WTC11 (cell line): ENCODE measurements at regions not wholly inside any gene's neighbourhood (a gene's known extent, or its start where the extent isn't known, plus 50 kb on each side); places are given as distances from the start of the nearest gene placed in this dataset.

Experiments used
- ATAC-seq: fragments of 200-7000 bp; cut with Tn5 transposase; 2 replicates; pipeline ENCODE4 v1.10.0; 2021; ENCODE audit warnings: mild to moderate bottlenecking, moderate library complexity
- CTCF ChIA-PET: fragments of 300-600 bp; sonication (Branson Sonifier 250); formaldehyde crosslinking; loops from one replicate; lab custom pipeline; 2021; ENCODE audit warnings: antibody characterized with exemption; lab: Charles Lee
- POLR2A ChIA-PET: fragments of 350-600 bp; sonication (Branson Sonifier 250); formaldehyde crosslinking; loops from one replicate; lab custom pipeline; 2021; ENCODE audit warnings: antibody characterized with exemption; lab: Charles Lee
- DNase-seq: peaks from one replicate; pipeline ENCODE4 v3.0.0; 2021; ENCODE audit warnings: low spot score
- H3K27ac Mint-ChIP-seq: 2 replicates; pipeline ENCODE4 v1.8.0; 2021; ENCODE audit warnings: mixed read lengths
- H3K27me3 Mint-ChIP-seq: 2 replicates; pipeline ENCODE4 v1.8.0; 2021; ENCODE audit warnings: low read depth, mild to moderate bottlenecking, moderate library complexity, mixed read lengths
- H3K36me3 Mint-ChIP-seq: 2 replicates; pipeline ENCODE4 v1.8.0; 2021; ENCODE audit warnings: mixed read lengths
- H3K4me1 Mint-ChIP-seq: 2 replicates; pipeline ENCODE4 v1.8.0; 2022; ENCODE audit warnings: mixed read lengths
- H3K4me3 Mint-ChIP-seq: 2 replicates; pipeline ENCODE4 v1.8.0; 2021; ENCODE audit warnings: mild to moderate bottlenecking, moderate library complexity, mixed read lengths
- H3K9me3 Mint-ChIP-seq: 2 replicates; pipeline ENCODE4 v1.8.0; 2021; ENCODE audit warnings: mixed read lengths
- AR ChIP-seq: fragments of 250-450 bp; sonication (Bioruptor Pico); IDR thresholded peaks from 2 replicates; pipeline ENCODE4 v1.9.0; 2021; ENCODE audit warnings: mild to moderate bottlenecking
- ARID4B ChIP-seq: sonication (generic); formaldehyde crosslinking; IDR thresholded peaks from 2 replicates; pipeline ENCODE4 v1.8.0; 2023; ENCODE audit warnings: missing genetic modification reagents, mild to moderate bottlenecking, borderline replicate concordance
- ATF6 ChIP-seq: sonication (generic); formaldehyde crosslinking; IDR thresholded peaks from 2 replicates; pipeline ENCODE4 v1.8.1; 2023; ENCODE audit warnings: mild to moderate bottlenecking, missing genetic modification reagents
- CBFB ChIP-seq: sonication (generic); formaldehyde crosslinking; IDR thresholded peaks from 2 replicates; pipeline ENCODE4 v1.8.1; 2022; ENCODE audit warnings: mild to moderate bottlenecking, low read depth, missing genetic modification reagents
- CREM ChIP-seq: sonication (generic); formaldehyde crosslinking; IDR thresholded peaks from 2 replicates; pipeline ENCODE4 v1.8.1; 2022; ENCODE audit warnings: mild to moderate bottlenecking, missing genetic modification reagents, moderate library complexity
- EMX1 ChIP-seq: fragments of 250-450 bp; sonication (Bioruptor Pico); IDR thresholded peaks from 2 replicates; pipeline ENCODE4 v1.8.0; 2021; ENCODE audit warnings: mild to moderate bottlenecking
- HMGA2 ChIP-seq: fragments of 250-450 bp; sonication (Bioruptor Pico); IDR thresholded peaks from 2 replicates; pipeline ENCODE4 v1.4.0; 2021; ENCODE audit warnings: mild to moderate bottlenecking, moderate library complexity
- NR1H2 ChIP-seq: sonication (generic); formaldehyde crosslinking; IDR thresholded peaks from 2 replicates; pipeline ENCODE4 v1.9.0; 2021; ENCODE audit warnings: mild to moderate bottlenecking, moderate library complexity, missing genetic modification reagents
- NR3C1 ChIP-seq: sonication (generic); formaldehyde crosslinking; conservative IDR thresholded peaks from 2 replicates; pipeline ENCODE4 v1.8.1; 2023; ENCODE audit warnings: low read depth, mild to moderate bottlenecking, missing genetic modification reagents
- PREB ChIP-seq: sonication (generic); formaldehyde crosslinking; IDR thresholded peaks from 2 replicates; pipeline ENCODE4 v1.8.1; 2022; ENCODE audit warnings: mild to moderate bottlenecking, missing genetic modification reagents, moderate library complexity, borderline replicate concordance
- SMAD4 ChIP-seq: sonication (generic); formaldehyde crosslinking; IDR thresholded peaks from 2 replicates; pipeline ENCODE4 v1.8.0; 2022; ENCODE audit warnings: mild to moderate bottlenecking, missing genetic modification reagents
- TEAD1 ChIP-seq: sonication (generic); formaldehyde crosslinking; IDR thresholded peaks from 2 replicates; pipeline ENCODE4 v1.8.0; 2022; ENCODE audit warnings: mild to moderate bottlenecking, missing genetic modification reagents
- USF1 ChIP-seq: sonication (generic); formaldehyde crosslinking; IDR thresholded peaks from 2 replicates; pipeline ENCODE4 v1.8.0; 2022; ENCODE audit warnings: mild to moderate bottlenecking, missing genetic modification reagents
- ZNF219 ChIP-seq: sonication (generic); formaldehyde crosslinking; IDR thresholded peaks from 2 replicates; pipeline ENCODE4 v1.8.0; 2023; ENCODE audit warnings: missing genetic modification reagents, mild to moderate bottlenecking, borderline replicate concordance
- ZNF317 ChIP-seq: sonication (generic); formaldehyde crosslinking; IDR thresholded peaks from 2 replicates; pipeline ENCODE4 v1.8.1; 2023; ENCODE audit warnings: low read depth, mild to moderate bottlenecking, moderate library complexity, missing genetic modification reagents, borderline replicate concordance
- ZNF512 ChIP-seq: sonication (generic); formaldehyde crosslinking; IDR thresholded peaks from 2 replicates; pipeline ENCODE4 v1.8.1; 2022; ENCODE audit warnings: missing genetic modification reagents, borderline replicate concordance

GRCh38 chr2:57798346-57798745 lies 248.3 kb upstream of the VRK2 start (continued):
- TF ChIP-seq CREM (CRISPR knock-in tag) (no peak), ARID4B (CRISPR knock-in tag) (no peak), TEAD1 (no peak), EMX1 (CRISPR knock-in tag) (no peak), PREB (CRISPR knock-in tag) (no peak), HMGA2 (CRISPR knock-in tag) (no peak), ATF6 (CRISPR knock-in tag) (no peak)

- POLR2A ChIA-PET = interaction anchor here (0.7 kb wide), 1 partner anchor 338 kb away, joined by 5 read pairs; no protein-coding TSS in a partner anchor
- CTCF ChIA-PET = interaction anchor here (1.0 kb wide), 1 partner anchor 42 kb away, joined by 3 read pairs; no protein-coding TSS in a partner anchor
- H3K9me3 Mint-ChIP-seq = peaks cover 25% of the 10 kb centered on the region
- no peak for ATAC-seq
- H3K27me3 Mint-ChIP-seq = no peaks in the 10 kb centered on the region
- H3K4me1 Mint-ChIP-seq = peaks cover 4% of the 10 kb centered on the region
- H3K27ac Mint-ChIP-seq = no peak overlapping the region
- H3K36me3 Mint-ChIP-seq = peaks cover 16% of the 10 kb centered on the region
- DNase-seq = no peak
- H3K4me3 Mint-ChIP-seq = no peak overlapping the region
- TF ChIP-seq NR1H2 (CRISPR knock-in tag) = no peak
- TF ChIP-seq USF1 = no peak
- TF ChIP-seq TEAD1 = no peak
- TF ChIP-seq ZNF219 (CRISPR knock-in tag) = no peak
- TF ChIP-seq ARID4B (CRISPR knock-in tag) = no peak
- TF ChIP-seq ZNF512 (CRISPR knock-in tag) = no peak
- TF ChIP-seq AR (CRISPR knock-in tag) = no peak
- TF ChIP-seq SMAD4 (CRISPR knock-in tag) = no peak
- no peak for TF ChIP-seq ZNF317 (CRISPR knock-in tag)
- no peak for TF ChIP-seq CBFB (CRISPR knock-in tag)
- no peak for TF ChIP-seq NR3C1 (CRISPR knock-in tag)
Observed at GRCh38 chr2:57802243-57802642, 244.4 kb upstream of the VRK2 start.
